Pons (tissue), 1 donor: ENCODE measurements at regions not wholly inside any gene's neighbourhood (a gene's known extent, or its start where the extent isn't known, plus 50 kb on each side); places are given as distances from the start of the nearest gene placed in this dataset.
"Not testable (repeated sequence)": the region's sequence is repeated elsewhere in the genome, so short reads cannot be mapped to it uniquely, and the experiment has no call there.

Source experiments
- DNase-seq: peaks from one replicate; pipeline ENCODE4 v3.0.0-alpha.2; 2016; ENCODE audit warnings: low spot score

- DNase-seq = no peak
These were observed 208.1 kb downstream of the SLC4A3 start for GRCh38 chr2:219835493-219835892.

- peak; percentile 5 for DNase-seq
These were observed 209.3 kb downstream of the SLC4A3 start for GRCh38 chr2:219836647-219837177.

GRCh38 chr2:219844401-219845091 is 217.1 kb downstream of the SLC4A3 start:
- no peak for DNase-seq

DNA sequence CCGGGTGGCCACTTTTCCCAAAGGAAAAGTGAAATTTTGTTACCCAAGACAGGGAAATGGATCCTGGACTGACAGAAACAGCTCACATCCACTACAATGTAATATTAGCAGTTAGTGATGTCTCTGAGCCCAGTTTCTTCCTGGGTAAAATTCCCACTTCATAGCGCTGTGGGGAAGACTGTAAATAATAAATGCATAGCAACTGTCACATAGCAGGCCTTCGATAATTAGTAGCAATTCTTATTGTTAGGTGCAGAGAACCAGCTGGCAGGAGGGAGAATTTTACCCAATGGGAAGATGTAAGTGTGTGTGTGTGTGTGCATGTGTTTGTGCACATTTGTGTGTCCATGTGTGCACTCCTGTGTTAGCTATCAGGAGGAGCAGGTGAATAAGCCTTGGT is 221.5 kb downstream of the SLC4A3 start:
- no peak for DNase-seq

- no peak for DNase-seq
These were observed 223.7 kb downstream of the SLC4A3 start for GRCh38 chr2:219851169-219851568.

- no peak for DNase-seq
These were observed 224.5 kb downstream of the SLC4A3 start for GRCh38 chr2:219851801-219852481.

DNA sequence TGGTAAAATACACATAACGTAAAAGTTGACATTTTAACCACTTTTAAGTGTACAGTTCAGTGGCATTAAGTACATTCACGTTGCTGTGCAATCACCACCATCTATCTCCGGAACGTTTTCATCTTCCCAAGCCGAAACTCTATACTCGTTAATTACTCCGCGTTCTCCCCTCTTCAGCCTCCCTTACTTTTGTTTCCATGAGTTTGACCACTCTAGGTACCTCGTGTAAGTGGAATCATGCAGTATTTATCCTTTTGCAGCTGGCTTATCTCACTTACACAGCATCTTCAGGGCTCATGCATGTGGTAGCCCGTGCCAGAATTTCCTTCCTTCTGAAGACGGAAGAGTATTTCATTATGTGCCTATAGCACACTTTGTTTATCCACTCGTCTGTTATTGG is 225.2 kb downstream of the SLC4A3 start:
- DNase-seq = no peak

DNA sequence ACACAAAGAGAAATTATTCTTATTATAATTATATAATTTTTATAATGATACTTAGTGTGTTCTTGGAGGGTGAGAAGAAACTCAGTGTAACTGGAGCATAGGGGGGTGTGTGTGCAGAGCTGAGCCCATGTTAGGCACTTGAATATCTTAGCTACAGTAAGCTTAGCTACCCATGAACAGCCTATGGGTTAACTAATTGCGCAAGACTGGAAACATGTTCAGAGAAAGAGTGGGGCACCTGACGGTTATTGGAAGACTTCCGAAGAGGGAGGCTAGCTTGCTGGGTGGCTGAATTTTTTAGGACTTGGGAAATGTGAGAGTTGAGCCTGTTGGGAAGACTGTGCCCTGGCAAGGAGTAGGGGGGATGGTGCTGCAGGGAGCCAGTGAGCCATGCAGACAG is 229.2 kb downstream of the SLC4A3 start:
- no peak for DNase-seq

- no peak for DNase-seq
These were observed 230.3 kb downstream of the SLC4A3 start for GRCh38 chr2:219857751-219858150.

GRCh38 chr2:219861307-219861706 is 233.9 kb downstream of the SLC4A3 start:
- DNase-seq = no peak

- no peak for DNase-seq
These were observed 236.7 kb downstream of the SLC4A3 start for GRCh38 chr2:219864154-219864553.

DNA sequence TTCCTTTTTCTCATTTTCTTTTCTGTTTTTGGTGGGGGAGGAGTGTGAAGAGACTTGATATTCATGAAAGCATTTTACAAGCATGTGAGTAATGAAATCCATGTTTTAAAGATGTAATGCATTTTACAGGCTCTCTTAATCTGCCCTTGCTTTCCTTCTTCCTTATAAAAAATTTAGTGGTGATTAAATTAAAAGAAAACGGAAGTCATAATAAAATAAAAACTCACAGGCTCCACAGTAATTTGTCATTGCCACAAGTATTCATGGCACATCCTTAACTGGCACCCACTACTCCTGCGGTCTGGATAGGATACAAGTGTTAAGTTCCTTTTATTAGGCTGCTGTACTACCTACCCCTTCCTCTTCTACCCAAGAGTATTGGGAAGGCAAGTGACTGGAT is 241.2 kb downstream of the SLC4A3 start:
- no peak for DNase-seq

DNA sequence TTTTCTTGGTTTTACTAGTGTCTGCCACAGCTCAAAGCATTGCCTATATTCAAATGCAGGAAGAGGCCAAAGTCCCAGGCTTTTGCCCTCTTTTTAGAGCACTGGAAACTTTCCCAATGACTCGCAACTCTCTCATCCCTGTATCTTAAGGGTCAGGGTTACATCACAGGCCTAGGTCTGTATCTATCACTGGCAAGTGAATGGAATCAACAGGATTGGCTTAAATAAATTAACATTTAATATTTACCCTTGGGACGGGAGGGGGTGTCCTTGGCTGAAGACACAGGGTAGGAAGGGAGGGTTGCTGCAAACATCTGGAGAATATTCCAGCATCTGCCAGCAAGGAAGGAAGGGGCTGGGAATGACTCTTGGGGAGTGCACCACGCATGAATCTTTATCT is 242.6 kb downstream of the SLC4A3 start:
- no peak for DNase-seq

DNA sequence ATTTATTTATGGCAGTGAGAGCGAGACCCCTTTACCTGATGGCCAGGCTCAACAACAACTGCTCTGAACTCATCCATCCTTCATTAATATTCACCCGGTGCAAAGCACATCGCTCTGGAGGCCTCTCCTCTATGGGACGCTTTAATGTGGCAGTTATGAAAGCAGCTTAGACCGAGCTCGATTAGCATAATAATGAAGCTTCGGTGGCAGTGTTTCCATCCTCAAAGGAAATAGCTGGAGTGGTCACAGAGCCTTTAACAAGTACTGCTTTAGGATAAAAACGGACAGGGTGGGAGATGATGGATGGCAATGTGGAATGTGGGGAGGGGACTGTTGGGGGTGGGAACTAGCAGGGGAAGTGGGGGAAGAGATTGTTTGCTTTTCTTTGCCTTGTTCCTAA is 243.9 kb downstream of the SLC4A3 start:
- DNase-seq = no peak

DNA sequence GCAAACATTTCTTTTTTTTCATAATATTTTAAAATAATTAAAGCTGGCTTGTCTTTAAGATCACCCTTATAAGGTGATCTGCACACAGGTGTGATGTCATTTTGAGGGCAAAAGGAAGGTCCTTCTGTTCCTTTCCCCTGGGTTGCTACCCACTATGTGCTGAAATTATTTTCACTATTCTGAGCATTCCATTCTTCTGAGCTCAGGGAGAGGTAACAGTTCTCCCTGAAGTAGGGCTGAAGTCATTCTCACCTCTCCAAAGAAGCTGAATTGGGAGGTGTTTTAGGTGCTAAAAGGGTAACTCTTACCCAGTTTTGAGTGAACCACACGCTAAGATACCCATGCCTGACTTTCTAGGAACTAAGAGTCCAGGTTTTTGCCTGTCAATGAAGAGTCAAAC is 247.6 kb downstream of the SLC4A3 start:
- DNase-seq = no peak

- not testable (repeated sequence) for DNase-seq
These were observed 248.6 kb downstream of the SLC4A3 start for GRCh38 chr2:219875986-219876385.

DNA sequence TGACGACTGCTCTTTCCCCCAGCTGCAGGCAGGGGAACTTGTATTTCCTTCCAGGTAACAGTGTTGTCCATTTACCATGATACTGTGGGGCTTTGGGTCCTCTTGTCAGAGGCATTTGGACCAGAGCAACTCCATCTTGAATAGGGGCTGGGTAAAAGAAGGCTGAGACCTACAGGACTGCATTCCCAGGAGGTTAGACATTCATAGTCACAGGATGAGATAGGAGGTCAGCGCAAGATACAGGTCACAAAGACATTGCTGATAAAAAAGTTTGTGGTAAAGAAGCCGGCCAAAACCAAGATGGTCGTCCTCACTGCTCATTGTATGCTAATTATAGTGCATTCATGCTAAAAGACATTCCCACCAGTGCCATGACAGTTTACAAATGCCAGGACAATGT is 249.5 kb downstream of the SLC4A3 start:
- DNase-seq = no peak

DNA sequence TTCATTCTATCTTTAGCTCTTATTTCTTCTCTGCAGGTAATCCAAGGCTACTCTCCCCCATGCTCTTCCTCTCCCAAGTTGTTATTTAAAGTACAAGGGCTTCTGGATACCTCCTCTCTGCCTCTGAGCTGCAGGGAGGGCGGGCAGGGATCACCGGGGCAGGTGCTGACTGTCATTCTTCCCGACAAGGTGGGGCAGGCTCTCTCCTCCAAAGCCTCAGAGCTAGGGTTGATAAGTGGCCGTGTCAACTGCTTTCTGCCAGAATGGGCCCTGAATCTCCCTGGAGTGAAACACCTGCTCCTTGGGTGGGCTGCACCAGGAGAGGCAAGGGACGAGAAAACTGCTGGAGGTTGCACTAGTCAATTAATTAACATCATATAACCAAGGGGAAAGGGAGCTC is 250.3 kb downstream of the SLC4A3 start:
- DNase-seq = no peak

DNA sequence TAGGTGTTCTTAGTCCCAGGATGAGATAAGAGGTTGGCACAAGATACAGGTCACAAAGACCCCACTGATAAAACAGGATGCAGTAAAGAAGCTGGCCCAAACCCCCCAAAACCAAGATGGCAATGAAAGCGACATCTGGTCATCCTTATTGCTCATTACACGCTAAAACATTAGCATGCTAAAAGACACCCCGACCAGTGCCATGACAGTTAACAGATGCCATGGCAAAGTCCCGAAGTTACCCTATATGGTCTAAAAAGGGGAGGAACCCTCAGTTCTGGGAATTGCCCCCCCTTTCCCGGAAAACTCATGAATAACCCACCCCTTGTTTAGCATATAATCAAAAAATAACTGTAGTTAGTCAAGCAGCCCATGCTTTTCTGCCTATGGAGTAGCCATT is 251.1 kb downstream of the SLC4A3 start:
- no peak for DNase-seq

- no peak for DNase-seq
These were observed 254.4 kb downstream of the SLC4A3 start for GRCh38 chr2:219881851-219882250.

DNA sequence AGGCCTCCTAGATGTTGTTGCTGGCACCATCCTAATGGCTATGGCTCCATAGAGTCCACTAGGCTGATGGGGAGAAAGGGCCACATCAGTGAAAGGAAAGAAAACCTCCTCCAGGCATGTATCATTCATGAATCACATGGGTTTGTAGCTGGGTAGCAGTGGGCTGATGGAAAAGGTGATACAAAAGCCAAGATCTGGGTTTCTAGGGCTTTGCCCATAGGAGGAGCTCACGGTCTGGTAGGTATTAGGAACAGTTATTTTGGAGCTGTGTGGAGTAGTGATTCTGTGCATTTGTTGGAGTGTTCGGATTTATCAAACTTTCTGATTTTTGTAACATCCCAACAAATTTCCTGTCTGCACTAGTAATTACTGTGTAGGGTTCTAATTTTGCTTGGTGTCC is 259.2 kb downstream of the SLC4A3 start:
- no peak for DNase-seq

DNA sequence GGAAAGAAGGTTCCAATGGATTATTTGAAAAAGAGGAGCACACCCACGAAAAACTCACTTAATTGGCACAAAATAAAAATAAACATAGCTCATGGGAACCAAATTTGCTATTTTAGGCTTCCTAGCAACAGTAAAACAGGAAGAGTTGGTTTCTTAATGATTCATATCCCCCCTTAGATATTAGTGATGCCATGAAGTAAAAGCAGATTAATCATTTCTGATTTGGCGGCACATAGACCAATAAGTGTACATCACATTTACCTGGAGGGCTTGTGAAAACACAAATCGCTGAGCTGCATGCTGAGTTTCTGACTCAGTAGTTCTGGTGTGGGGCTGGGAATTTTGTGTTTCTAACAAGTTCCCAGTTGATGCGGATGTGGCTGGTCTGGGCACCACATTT is 260.4 kb downstream of the SLC4A3 start:
- DNase-seq = no peak

- no peak for DNase-seq
These were observed 266.1 kb downstream of the SLC4A3 start for GRCh38 chr2:219893541-219893940.

GRCh38 chr2:219897456-219897855 is 270.0 kb downstream of the SLC4A3 start:
- DNase-seq = no peak
